ENCODE measurements at regions not wholly inside any gene's neighbourhood (a gene's known extent, or its start where the extent isn't known, plus 50 kb on each side); places are given as distances from the start of the nearest gene placed in this dataset.

DNA sequence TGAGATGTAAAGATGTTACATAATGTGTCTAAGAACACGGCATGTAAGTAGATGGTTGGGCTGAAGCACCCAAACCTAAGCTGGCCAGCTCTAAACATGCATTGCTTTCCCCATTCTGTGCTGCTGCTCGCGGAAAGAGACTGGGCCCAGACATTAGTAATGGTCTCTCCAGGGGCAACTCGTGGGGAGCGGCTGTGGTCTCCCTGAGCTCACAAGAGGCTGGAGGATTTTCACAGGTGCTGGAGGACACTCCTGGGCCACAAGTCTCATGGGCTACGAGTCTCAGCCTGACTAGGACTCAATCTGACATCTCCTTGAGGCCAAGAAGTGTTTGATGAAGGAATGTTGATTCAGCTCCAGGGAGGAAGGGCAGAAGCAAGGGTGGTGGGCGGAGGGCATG is 92.7 kb upstream of the PTCH1 start:
- DNase-seq, result no peak

DNA sequence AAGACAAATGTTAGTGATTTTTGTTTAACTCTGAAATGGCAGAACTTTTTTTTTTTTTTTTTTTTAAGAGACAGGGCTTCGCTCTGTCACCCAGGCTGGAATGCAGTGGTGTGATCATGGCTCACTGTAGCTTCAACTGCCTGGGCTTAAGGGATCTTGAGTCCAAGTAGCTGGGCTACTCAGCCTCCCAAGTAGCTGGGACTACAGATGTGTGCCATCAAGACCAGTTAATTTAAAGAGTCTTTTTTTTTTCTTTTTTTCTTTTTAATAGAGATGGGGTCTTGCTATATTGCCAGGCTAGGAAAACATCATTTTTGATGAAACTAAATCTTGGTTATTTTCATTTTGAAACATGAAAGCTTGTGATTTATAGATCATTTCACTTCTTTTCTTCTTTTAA is 91.6 kb upstream of the PTCH1 start:
- no peak for DNase-seq

- DNase-seq, result no peak
Measured at GRCh38 chr9:95607507-95607906, 90.7 kb upstream of the PTCH1 start.

DNA sequence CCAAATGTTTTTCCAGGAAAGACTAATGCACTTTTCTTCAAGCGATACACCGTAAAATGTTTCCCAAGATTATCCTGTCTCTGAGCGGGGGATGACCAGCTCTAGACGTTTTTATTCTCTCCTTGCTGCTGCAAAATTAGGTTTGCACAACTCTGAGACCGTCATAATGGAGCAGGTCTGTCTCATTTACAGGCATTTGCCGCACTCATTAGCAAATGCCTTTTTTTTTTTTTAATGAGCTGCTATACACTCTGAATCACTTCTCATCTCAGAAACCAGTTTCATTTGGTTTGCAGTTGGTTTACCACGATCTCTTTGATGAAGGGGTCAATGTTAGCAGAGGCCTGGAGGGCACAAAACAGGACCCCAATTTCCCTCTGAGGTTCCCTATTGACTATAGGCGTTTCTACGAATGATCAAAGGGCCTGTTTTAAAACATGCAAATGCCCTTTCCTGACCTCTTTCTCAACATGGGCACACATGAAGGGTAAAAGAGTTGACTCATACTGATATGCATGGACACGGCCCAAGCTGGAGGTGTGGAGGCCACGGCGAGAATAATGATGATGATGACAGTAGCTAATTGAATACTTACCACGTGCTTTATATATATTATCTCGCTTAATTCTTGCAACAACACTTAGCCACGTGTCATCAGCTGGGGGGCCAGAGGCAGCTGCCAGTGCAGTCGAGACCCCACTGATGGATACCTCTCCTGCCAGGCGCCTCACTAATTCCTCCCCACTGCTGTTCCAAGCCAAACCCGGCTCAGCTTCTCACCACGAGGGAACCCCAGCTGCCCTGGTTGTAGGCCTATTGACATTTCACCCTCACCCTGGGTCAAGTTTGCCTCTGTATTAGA is 89.9 kb upstream of the PTCH1 start:
- DNase-seq, result no peak

GRCh38 chr9:95605816-95606488 is 89.2 kb upstream of the PTCH1 start:
- no peak for DNase-seq

- DNase-seq, result no peak
Measured at GRCh38 chr9:95605101-95605500, 88.3 kb upstream of the PTCH1 start.

- no peak for DNase-seq
Measured at GRCh38 chr9:95598236-95598635, 81.5 kb upstream of the PTCH1 start.

DNA sequence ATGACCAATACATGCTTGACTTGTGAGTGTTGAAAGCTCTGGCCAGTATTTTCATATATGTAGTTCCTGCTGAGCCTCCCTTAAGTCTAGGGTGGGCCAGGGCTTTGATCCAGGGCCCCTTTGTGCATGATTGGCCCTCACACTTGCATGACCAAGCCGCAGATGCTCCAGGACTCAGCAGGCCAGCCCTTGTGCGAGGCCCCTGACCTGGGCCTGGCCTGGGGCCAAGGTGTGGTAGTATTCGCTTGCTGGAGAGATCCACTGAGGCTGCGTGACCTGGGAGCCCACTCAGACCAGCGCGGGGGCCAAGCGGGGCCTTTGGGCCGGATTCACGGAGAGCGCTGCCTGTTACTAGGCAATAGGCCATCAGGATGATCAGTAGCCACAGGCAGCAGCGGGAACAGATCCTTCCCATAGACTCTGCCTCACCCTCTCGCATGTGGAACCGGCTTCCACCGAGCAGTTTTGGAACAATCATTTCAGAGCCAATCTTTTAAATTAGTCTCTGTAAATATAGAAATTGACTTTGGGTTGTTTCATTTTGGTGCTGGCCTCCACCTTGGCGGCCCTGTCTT is 79.0 kb upstream of the PTCH1 start:
- no peak for DNase-seq

- no peak for DNase-seq
Measured at GRCh38 chr9:95592931-95593330, 76.2 kb upstream of the PTCH1 start.

- DNase-seq, result no peak
Measured at GRCh38 chr9:95588724-95589588, 72.2 kb upstream of the PTCH1 start.

DNA sequence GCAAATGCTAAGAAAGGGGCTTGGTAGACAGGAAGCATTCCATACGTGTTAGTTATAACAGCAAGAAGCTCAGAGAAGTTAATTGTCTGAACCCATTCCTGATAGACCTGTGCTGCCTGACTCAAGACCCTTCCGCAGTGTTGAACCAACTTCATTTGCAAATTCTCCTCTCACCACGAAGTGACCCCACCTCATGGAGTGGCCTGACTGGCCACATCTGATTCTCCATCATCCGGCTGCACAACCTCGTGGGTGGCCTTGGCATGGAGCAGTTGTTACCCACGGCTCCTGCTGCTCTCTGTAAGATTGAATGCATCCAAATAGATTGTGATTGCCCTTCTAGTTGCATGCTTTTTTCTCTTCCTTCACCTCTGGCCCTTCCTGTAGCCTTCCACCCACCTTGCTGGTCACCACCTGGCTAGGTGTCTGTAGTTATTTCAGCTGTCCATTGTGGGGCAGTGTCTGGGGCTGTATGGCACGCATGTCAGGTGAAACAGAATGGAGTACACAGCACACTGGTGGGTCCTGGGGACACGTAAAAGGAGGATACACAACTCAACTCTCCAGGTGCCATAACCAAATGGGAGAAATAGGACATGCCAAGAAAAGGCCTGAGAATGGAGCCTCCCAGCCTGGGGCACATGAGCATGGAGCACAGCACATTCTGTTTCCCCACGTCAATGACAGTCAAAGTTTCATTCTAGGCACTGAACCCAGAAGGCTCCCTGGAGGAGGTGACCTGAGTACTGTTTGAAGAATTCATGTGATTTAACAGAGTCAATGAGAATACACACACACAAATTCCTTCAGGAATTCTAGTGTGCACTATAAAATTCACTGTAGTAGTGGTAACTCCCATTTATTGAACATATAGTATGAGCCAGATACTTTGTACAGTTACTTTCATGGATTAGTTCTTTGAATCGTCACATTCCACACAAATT is 70.5 kb upstream of the PTCH1 start:
- no peak for DNase-seq

DNA sequence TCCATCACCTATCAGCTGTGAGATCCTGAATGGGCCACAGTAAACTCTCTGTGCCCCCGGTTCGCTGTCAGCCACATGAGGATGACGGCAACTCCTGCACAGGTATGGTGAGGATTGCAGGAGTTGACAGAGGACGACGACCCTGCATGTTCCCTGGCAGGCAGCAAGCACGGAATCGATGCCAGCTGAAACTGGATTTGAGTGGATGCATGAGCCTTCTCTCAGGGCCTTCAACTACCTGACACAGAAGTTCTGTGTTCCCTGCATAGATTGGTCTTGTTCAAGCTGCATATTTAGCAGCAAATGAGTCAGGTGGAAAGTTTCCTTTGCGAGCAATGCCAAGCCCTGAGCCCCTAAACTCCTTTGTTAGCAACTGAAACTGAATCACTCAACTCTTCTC is 69.6 kb upstream of the PTCH1 start:
- no peak for DNase-seq

- no peak for DNase-seq
Measured at GRCh38 chr9:95585824-95586223, 69.1 kb upstream of the PTCH1 start.

- DNase-seq, result no peak
Measured at GRCh38 chr9:95584176-95584575, 67.4 kb upstream of the PTCH1 start.

DNA sequence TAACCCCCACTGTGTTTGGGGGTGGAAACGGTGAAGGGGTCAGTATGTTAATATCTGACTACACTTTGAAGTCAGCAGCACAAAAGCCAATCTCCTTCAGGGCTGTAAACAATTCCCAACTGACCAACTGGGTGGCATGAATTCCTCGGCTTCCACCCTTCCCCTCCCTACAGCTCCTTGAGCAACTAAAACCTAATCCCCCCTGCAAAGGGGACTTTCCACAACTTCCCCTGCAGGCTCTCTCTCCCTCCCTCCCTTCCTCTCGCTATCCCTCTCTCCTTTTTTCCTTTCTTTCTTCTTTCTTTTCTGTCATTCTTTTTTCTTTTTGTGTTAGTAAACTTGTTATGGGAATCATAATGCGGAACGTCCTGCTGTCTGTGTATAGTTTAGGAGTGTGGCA is 65.1 kb upstream of the PTCH1 start:
- no peak for DNase-seq

DNA sequence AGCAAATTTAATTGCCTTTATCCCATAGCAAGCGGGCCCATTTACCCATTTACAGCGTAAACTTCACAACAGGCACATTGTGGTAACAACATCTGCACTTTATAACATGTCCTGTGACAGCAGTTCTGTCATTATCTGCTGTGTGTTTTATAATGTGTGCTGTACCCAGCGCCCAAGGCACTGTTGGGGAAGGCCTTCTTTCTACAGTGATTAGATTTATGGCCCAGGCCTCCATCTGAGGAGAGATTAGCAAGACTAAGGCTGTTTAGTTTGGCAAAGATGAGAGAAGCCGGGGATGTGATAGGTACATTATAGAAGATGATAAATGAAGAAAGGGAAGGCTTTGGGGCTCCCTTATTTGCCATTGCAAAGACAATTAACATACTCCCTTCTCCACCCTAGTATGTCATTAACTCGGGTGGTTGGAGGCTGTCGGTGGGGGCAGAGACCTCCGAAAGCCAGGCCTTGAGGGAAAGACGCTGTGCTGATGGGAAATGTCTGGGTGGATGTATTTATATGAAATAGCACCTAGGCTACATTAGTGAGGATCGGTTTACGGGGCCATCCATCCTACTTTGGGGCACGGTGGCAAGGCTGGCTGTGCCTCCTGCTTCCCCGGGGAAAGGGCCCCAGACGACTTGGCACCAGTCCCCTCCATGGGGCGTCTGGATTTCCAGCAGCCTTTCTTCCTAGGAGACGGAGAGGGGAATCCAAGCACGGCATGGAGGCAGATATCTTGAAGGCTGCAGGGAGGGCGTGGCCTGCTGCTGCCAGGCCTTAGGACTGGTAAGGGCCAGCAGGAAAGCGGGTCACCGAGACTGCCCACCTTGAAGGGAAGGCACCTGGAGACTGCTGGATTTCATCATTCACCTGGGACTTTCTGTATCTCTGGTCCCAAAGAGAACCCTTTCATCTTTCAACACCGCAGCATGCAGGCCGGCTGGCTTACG is 64.3 kb upstream of the PTCH1 start:
- no peak for DNase-seq

DNA sequence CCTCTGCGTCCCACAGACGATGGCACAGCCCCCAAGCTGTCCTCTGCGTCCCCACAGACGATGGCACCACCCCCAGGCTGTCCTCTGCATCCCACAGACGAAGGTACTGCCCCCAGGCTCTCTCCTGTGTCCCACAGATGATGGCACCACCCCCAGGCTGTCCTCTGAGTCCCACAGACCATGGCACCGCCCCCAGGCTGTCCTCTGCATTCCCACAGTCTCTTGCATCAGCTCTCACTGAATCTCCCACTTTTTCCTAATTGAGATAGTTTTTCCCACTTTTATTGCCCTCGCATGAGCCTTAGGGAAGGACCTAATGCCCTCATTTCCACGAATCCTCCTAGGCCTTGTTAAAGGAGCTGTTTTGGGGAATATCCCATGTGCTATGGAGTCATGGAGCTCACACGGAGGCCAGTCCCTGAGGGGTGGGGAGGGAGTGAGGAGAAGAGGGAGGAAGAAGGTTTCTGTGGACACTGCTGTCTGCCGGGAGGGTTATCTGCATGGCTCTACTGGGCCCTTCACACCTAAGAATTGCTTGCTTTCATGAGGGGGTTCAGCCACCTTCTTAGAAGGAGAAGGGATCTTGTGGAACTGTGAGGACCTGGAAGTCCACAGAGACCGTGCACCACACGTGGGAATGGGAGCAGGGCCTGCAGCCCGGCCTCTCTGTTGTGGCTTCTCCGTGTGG is 58.2 kb upstream of the PTCH1 start:
- no peak for DNase-seq

DNA sequence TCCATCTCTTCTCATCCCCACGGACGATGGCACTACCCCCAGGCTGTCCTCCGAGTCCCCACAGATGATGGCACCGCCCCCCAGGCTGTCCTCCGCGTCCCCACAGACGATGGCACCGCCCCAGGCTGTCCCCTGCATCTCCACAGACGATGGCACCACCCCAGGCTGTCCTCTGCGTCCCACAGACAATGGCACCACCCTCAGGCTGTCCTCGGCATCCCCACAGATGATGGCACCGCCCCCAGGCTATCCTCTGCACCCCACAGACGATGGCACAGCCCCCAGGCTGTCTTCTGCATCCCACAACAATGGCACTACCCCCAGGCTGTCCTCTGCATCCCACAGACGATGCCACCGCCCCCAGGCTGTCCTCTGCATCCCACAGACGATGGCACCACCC is 57.4 kb upstream of the PTCH1 start:
- DNase-seq, result peak; percentile 28

DNA sequence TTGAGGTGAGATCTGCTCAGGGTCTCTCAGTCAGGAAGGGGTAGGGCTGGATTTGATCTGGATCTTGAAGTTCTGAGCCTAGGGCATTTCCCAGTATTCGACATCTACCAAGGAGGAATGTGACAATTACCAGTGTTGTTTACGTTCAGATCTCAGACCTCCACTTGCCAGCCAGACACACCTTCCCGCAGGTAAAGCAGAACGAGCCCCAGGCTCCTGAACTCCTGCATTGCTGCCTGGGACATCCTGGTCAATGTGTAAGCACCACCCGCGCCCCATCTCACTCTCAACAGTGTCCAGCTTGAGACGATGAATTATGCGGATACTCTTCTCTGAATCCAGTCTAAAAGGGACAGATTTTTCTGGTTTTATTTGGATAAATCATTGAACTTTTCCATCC is 56.7 kb upstream of the PTCH1 start:
- DNase-seq, result no peak
